Stimulated activated naive CD8-positive, alpha-beta T cell treated with anti-CD3 and anti-CD28 coated beads, Interleukin-15, Interleukin-2, amounts not matched to agents 100 ng/mL and 50 ng/mL, for 24 hours (primary cell): ENCODE measurements at regions not wholly inside any gene's neighbourhood (a gene's known extent, or its start where the extent isn't known, plus 50 kb on each side); places are given as distances from the start of the nearest gene placed in this dataset.
A peak's percentile ranks its signal among the peaks of the same experiment; 100 is the strongest.

Experiments used
- H3K27ac Mint-ChIP-seq: one replicate; pipeline ENCODE4 v1.8.0; 2021; ENCODE audit warnings: mild to moderate bottlenecking, mixed read lengths
- H3K27me3 Mint-ChIP-seq: one replicate; pipeline ENCODE4 v1.8.0; 2021; ENCODE audit warnings: mixed read lengths
- H3K36me3 Mint-ChIP-seq: one replicate; pipeline ENCODE4 v1.8.0; 2021; ENCODE audit warnings: low read depth, mixed read lengths
- H3K4me1 Mint-ChIP-seq: one replicate; pipeline ENCODE4 v1.8.0; 2021; ENCODE audit warnings: low read depth, mixed read lengths
- H3K4me3 Mint-ChIP-seq: one replicate; pipeline ENCODE4 v1.8.0; 2021; ENCODE audit warnings: mild to moderate bottlenecking, mixed read lengths
- H3K9me3 Mint-ChIP-seq: one replicate; pipeline ENCODE4 v1.8.0; 2021; ENCODE audit warnings: mixed read lengths

- no peaks in the 10 kb centered on the region for H3K9me3 Mint-ChIP-seq
- H3K27ac Mint-ChIP-seq: no peak overlapping the region
- no peaks in the 10 kb centered on the region for H3K27me3 Mint-ChIP-seq
- peaks cover 55% of the 10 kb centered on the region for H3K4me1 Mint-ChIP-seq
- H3K4me3 Mint-ChIP-seq: no peak overlapping the region
- H3K36me3 Mint-ChIP-seq: no peaks in the 10 kb centered on the region
Measured at GRCh38 chr12:69064734-69065443, 131.9 kb upstream of the CPM start.

DNA sequence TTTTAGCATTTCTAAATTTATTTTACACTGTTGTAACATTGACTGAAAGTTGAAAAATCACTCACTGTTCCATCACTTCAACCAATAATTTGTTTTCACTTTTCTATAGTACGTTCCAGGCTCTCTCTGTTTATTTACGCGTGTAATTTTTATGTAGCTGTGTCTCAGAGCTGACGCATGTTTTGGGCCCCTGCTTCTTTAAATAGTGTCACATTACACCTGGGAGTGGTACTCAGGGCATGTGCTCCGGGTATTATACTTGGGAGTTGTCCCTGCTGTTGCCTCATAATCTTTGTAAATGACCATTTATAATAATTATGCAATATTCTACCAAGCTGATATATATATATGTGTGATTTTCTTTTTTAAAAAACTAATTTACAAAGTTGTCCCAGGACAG, 132.8 kb upstream of the CPM start:
- Mint-ChIP-seq H3K27ac (no peak overlapping the region), H3K36me3 (no peaks in the 10 kb centered on the region), H3K4me1 (peaks cover 51% of the 10 kb centered on the region), H3K9me3 (no peaks in the 10 kb centered on the region), H3K4me3 (no peak overlapping the region), H3K27me3 (no peaks in the 10 kb centered on the region)

DNA sequence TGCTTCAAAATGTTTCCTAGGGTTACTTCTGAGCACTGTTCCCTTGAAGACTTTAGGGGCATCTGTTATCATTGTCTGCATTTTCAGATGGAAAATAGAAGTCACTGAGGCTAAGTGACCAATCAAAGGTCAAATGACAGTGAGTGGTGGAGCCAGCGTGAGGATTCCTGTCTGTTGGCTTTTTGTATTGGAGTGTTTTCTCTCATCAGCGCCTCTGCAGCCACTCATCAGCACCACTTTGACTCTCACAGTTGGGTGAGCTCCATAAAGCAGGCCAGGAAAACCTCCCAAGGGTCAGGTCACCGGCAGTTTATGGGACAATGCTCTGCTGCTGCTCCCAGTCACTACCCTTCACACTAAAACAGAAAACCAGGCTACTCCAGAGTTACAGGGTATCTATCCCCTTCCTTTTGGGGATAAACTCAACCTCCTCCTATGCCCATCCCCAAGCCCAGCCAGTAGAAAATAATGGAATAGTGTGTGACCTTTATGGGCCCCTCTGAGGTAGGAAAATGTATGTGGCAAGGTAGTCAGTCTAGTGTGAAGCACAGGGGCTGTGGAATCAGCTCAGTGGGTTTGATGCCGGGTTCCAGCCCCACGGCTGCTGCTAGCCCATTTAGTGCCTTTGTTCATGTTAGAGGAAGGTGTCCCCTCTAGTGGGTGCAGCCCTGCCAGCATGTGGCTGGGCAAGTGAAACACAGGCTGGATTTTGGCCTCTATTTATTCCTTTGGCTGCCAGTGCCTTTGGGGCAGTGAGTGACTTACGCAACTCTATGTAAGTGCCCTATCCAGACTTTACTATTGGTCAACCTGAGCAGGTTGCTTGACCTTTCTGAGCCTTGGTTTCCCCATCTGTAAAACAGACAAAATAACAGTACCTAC, 133.8 kb upstream of the CPM start:
- Mint-ChIP-seq H3K4me1 (peaks cover 44% of the 10 kb centered on the region), H3K9me3 (no peaks in the 10 kb centered on the region), H3K4me3 (no peak overlapping the region), H3K27me3 (no peaks in the 10 kb centered on the region), H3K36me3 (no peaks in the 10 kb centered on the region), H3K27ac (peak overlapping the region; percentile 50)

DNA sequence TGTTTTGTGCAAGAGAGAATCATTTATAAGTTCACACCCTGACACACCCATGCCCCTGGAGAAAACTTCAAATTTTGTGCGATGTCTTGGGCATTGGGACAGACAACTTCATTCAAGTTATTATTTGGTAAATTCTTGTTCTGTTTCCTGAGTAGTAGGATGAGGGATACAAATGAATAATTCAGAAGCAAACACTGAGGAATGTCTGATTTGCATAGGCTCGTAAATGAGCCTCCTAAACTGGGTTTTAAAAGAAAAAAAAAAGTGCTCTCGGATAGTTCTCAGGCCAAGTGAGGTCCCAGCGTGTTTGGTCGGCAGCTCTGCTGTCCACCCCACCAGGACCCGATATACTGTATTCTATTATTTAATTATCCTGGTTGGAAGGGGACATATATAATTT, 134.7 kb upstream of the CPM start:
- no peaks in the 10 kb centered on the region for H3K36me3 Mint-ChIP-seq
- no peak overlapping the region for H3K4me3 Mint-ChIP-seq
- H3K9me3 Mint-ChIP-seq: no peaks in the 10 kb centered on the region
- H3K27ac Mint-ChIP-seq: no peak overlapping the region
- H3K4me1 Mint-ChIP-seq: peaks cover 44% of the 10 kb centered on the region
- H3K27me3 Mint-ChIP-seq: no peaks in the 10 kb centered on the region

- H3K4me3 Mint-ChIP-seq: no peak overlapping the region
- no peaks in the 10 kb centered on the region for H3K9me3 Mint-ChIP-seq
- H3K36me3 Mint-ChIP-seq: no peaks in the 10 kb centered on the region
Measured at GRCh38 chr12:69068448-69068847, 135.5 kb upstream of the CPM start.

GRCh38 chr12:69069479-69069878, 136.5 kb upstream of the CPM start:
- Mint-ChIP-seq H3K27me3 (peaks cover 12% of the 10 kb centered on the region), H3K4me1 (peaks cover 41% of the 10 kb centered on the region), H3K36me3 (no peaks in the 10 kb centered on the region), H3K9me3 (no peaks in the 10 kb centered on the region), H3K27ac (no peak overlapping the region), H3K4me3 (no peak overlapping the region)

More at GRCh38 chr12:69068448-69068847, 135.5 kb upstream of the CPM start:
- Mint-ChIP-seq H3K27ac (peak overlapping the region; percentile 32), H3K27me3 (peaks cover 6% of the 10 kb centered on the region), H3K4me1 (peaks cover 44% of the 10 kb centered on the region)

GRCh38 chr12:69070319-69071090, 137.5 kb upstream of the CPM start:
- Mint-ChIP-seq H3K4me3 (no peak overlapping the region), H3K9me3 (no peaks in the 10 kb centered on the region), H3K36me3 (no peaks in the 10 kb centered on the region), H3K27me3 (peaks cover 17% of the 10 kb centered on the region), H3K4me1 (peaks cover 32% of the 10 kb centered on the region), H3K27ac (no peak overlapping the region)

- Mint-ChIP-seq H3K36me3 (no peaks in the 10 kb centered on the region), H3K27me3 (peaks cover 18% of the 10 kb centered on the region), H3K4me3 (no peak overlapping the region), H3K9me3 (no peaks in the 10 kb centered on the region), H3K27ac (no peak overlapping the region), H3K4me1 (peaks cover 28% of the 10 kb centered on the region)
Measured at GRCh38 chr12:69071091-69071370, 138.1 kb upstream of the CPM start.

- Mint-ChIP-seq H3K27me3 (peaks cover 26% of the 10 kb centered on the region), H3K36me3 (no peaks in the 10 kb centered on the region), H3K4me3 (no peak overlapping the region), H3K4me1 (peaks cover 9% of the 10 kb centered on the region), H3K27ac (no peak overlapping the region), H3K9me3 (no peaks in the 10 kb centered on the region)
Measured at GRCh38 chr12:69073035-69073434, 140.1 kb upstream of the CPM start.

DNA sequence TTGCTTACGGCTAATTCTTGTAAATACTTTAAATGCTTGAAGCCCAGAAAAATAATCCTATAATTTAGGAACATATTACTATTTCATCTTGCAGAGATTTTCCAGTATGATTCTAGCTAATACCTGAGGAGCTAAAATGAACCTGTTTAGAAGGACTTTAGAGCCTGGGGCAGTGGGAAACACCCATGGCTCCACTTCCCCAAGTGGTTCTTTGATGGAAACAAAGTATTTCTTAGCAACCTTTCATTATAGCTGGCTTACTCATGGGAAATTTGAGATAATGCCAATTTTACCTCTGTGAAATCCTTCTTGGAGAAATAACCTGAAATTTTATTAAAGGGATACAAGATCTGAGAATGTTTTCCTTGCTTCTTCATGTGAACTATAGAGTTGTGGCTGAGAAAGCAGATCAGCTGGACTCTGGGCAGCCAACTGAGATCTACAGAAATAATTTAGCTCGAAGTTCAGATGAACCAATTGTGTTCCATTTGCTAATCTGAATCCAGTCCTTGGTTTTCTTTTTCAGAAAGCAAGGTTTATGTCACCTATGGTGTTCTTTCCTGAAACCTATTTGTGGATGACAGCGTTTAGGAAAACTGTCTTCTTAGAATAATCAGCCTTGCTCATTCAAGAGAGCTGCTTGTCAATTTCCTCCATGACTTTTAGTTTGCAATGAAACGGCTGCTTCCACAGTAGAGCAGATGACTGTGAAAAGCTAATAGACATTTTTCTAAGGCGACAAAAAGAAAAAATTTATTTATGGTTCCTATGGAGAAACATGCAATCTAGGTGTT, 141.8 kb upstream of the CPM start:
- Mint-ChIP-seq H3K27ac (no peak overlapping the region), H3K36me3 (no peaks in the 10 kb centered on the region), H3K27me3 (peaks cover 26% of the 10 kb centered on the region), H3K4me3 (no peak overlapping the region), H3K9me3 (no peaks in the 10 kb centered on the region), H3K4me1 (no peaks in the 10 kb centered on the region)

DNA sequence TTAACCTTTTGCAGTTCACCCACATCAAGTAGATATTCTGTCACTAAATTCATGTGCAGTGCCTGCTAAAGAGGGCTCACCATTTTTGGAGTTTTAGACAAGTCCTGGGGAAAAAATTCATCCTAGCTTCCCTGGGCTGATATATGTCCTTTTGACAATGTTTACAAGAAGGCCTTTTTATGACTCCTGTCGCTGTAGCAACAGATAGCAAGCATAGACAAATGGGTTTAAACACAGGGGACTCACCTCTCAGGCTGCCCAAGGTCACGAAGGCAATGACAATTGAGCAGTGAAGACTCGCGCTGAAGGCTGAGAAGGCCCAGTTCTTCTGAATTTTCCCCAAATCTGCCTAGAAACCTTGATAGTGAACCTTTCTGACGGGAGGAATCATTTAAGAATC, 150.7 kb upstream of the CPM start:
- Mint-ChIP-seq H3K9me3 (no peaks in the 10 kb centered on the region), H3K4me3 (no peak overlapping the region), H3K36me3 (no peaks in the 10 kb centered on the region), H3K27ac (no peak overlapping the region), H3K27me3 (peaks cover 13% of the 10 kb centered on the region), H3K4me1 (no peaks in the 10 kb centered on the region)

GRCh38 chr12:69084816-69085378, 151.9 kb upstream of the CPM start:
- H3K36me3 Mint-ChIP-seq: no peaks in the 10 kb centered on the region
- no peaks in the 10 kb centered on the region for H3K4me1 Mint-ChIP-seq
- H3K4me3 Mint-ChIP-seq: no peak overlapping the region
- no peak overlapping the region for H3K27ac Mint-ChIP-seq
- H3K9me3 Mint-ChIP-seq: no peaks in the 10 kb centered on the region
- H3K27me3 Mint-ChIP-seq: peaks cover 22% of the 10 kb centered on the region

DNA sequence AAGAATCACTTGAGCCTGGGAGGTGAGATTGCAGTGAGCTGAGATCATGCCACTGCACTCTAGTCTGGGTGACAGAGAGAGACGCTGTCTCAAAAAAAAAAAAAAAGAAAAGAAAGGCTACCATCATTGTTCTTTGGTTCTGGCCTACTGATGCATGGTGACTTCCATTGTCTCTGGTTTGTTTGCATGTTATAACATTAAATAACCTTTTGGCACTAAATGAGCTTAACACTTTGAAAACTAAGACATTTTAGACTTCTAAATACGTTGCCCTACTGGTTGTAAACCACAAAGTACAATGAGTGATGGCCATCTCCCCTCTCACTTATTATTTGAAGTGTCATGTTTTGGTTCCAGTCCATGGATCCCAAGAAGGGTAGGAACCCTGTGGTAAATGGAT, 152.9 kb upstream of the CPM start:
- Mint-ChIP-seq H3K27ac (no peak overlapping the region), H3K4me1 (no peaks in the 10 kb centered on the region), H3K36me3 (no peaks in the 10 kb centered on the region)

GRCh38 chr12:69087986-69088385, 151.4 kb upstream of the CPSF6 start:
- Mint-ChIP-seq H3K4me3 (no peak overlapping the region), H3K9me3 (no peaks in the 10 kb centered on the region), H3K4me1 (no peaks in the 10 kb centered on the region), H3K27ac (no peak overlapping the region), H3K27me3 (peaks cover 28% of the 10 kb centered on the region), H3K36me3 (no peaks in the 10 kb centered on the region)

More for the DNA sequence above, 152.9 kb upstream of the CPM start:
- Mint-ChIP-seq H3K9me3 (no peaks in the 10 kb centered on the region), H3K27me3 (peaks cover 27% of the 10 kb centered on the region), H3K4me3 (no peak overlapping the region)
